Ramos (cell line): ENCODE measurements at regions not wholly inside any gene's neighbourhood (a gene's known extent, or its start where the extent isn't known, plus 50 kb on each side); places are given as distances from the start of the nearest gene placed in this dataset.
"Not testable (repeated sequence)": the region's sequence is repeated elsewhere in the genome, so short reads cannot be mapped to it uniquely, and the experiment has no call there.

ENCODE experiments used
- in situ Hi-C: fragments of 300-500 bp; cut with MboI; formaldehyde crosslinking; loops from one replicate; pipeline ENCODE4 v1.14.3; 2022; ENCODE audit warnings: low sequenced_read_pairs; ENCODE audit not compliant: unreplicated experiment

DNA sequence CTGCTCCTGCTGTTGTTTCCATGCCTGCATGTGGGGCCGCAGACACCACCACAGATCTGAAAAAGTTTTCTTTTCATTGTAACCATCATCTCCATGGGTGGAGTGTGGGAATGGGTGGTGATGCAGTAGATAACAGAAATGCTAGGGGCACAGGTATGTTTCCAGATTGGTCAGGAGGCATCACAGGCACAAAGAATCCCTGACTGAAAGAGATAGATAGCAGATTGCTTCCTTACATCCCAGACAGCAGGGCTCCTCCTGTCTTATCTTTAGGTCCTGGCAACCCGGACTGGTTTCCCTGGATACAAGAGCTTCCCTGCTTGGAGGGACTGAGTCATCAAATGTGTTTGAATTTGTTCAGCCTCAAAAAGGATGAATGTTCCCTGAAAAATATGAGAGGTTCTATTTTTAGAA is 1937.6 kb downstream of the PCDH9 start:
- in situ Hi-C loops = no loop called here

DNA sequence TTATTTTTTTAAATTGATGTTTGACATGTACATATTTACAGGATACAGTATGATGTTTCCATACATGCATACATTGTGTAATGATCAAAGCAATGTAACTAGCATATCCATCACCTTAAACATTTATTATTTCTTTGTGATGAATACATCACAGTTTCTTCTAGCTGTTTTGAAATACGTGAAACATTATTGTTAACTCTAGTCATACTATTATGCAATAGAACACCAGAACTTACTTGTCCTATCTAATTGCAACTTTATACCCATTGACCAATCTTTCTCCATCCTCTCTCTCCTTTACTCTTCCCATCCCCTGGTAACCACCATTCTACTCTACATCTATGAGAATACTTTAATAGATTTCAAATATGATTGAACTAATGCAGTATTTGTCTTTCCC is 1942.7 kb downstream of the PCDH9 start:
- in situ Hi-C loops = no loop called here

DNA sequence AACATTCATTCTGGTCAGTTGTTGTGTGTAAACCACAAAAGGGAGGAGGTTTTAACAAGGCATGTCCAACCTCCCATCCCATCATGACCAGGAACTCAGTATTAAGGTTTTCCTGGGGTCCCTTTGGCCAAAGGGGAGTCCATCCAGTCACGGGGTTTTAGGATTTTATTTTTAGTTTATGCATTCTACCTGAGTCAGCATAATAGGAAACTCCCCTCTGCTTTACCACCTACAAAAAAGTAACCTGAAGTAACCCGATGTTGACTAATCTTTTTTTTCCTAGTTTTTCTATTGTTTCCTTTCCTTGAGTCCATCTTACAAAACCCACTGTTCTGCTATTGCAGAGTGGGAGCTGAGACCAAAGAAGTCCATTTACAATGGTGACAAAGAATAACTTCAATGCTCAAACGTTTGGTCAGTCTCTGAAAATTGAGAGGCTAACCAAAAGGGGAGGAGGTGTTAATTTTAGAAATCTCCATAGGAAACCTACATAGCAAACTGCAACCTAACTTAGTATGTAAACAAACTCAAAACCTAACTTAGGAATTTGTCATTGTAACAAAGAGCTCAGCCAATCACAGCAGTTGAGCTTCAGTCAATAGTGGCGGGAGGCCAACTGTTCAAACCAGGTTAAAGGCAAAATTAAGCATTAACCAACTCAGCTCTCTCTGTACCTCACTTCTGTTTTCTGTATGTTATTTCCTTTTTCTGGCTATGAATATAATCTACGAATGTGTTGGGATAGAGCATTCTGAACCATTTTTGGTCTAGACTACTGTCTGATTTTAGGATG is 1954.1 kb downstream of the PCDH9 start:
- in situ Hi-C loops = no loop called here

DNA sequence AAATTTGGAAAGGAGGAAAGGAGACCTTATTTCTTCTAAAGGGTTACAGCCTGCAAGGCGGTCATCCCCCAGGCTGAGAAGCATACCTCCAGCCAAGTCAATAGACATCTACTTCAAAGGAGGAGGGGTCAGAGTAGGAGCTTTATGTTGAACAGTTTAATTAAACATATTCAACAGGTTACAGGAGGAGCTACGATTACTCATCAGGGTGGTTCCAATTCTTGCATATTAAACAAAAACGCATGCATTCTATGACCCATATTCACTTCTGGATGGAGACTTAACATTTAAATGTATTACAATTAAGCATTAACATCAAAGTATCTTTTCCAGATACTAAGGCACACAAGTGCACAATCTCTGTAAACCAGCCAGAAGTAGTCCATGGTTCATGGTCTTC is 1955.0 kb downstream of the PCDH9 start:
- in situ Hi-C loops = no loop called here

DNA sequence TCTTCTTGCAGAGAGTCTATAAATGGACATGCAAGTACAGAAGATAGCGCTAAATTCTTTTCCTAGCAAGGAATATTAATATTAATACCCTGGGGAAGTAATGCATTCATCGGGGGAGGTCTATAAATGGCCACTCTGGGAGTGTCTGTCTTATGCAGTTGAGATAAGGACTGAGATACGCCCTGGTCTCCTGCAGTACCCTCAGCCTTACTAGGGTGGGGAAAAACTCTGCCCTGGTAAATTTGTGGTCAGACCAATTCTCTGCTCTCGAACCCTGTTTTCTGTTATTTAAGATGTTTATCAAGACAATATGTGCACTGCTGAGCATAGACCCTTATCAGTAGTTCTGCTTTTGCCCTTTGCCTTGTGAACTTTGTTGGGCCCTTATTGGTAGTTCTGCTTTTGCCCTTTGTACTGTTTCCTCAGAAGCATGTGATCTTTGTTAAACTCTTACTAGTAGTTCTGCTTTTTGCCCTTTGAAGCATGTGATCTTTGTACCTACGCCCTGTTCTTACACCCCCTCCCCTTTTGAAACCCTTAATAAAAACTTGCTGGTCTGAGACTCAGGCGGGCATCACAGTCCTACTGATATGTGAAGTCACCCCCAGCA is 1956.2 kb downstream of the PCDH9 start:
- in situ Hi-C loops = not testable (repeated sequence)

DNA sequence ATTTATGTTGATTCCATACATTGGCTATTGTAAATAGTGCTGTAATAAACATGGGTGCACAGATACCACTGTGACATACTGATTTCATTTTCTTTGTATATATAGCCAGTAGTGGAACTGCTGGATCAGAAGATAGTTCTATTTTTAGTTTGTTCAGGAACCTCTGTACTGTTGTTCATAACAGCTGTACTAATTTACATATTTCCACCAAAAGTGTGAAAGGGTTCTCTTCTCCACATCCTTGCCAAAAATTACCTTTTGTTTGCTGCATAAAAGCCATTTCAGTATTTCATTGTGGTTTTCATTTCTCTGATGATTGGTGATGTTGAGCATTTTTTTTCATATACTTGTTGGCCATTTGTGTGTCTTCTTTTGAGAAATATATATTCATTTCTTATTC is 1962.1 kb downstream of the PCDH9 start:
- in situ Hi-C loops = no loop called here

DNA sequence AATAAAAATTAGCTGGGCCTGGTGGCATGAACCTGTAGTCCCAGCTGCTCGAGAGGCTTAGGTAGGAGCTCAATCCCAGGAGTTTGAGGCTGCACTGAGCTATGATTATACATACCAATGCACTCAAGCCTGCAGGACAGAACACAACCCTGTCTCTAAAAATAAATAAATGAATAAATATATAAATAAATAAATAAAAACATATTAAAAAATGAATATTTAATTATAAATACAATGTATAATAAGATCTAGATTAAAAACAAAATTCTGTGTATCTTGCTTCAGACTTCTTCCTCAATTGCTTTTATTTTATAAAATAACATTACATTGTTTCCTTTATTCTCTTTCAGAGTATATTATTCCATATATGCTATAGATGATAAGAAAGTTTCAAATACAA is 1964.1 kb downstream of the PCDH9 start:
- in situ Hi-C loops = no loop called here

DNA sequence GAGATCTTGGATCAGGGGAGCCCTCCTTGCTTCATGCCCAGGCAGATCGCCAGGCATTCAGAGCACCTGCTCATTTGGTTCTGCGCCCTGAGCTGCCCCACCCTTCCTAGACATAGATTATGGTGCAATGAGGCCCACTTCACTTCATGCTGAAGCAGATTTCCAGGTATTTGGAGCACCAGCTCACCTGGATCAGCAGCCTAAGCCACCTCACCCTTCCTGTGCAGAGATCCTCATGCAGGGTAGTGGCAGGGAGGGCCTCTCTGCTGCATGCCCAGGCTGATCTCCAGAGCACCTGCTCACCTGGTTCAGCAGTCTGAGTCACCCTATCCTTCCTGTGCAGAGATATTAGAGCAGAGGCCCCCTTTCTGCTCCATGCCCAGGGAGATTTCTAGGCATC is 1966.1 kb downstream of the PCDH9 start:
- in situ Hi-C loops = no loop called here

DNA sequence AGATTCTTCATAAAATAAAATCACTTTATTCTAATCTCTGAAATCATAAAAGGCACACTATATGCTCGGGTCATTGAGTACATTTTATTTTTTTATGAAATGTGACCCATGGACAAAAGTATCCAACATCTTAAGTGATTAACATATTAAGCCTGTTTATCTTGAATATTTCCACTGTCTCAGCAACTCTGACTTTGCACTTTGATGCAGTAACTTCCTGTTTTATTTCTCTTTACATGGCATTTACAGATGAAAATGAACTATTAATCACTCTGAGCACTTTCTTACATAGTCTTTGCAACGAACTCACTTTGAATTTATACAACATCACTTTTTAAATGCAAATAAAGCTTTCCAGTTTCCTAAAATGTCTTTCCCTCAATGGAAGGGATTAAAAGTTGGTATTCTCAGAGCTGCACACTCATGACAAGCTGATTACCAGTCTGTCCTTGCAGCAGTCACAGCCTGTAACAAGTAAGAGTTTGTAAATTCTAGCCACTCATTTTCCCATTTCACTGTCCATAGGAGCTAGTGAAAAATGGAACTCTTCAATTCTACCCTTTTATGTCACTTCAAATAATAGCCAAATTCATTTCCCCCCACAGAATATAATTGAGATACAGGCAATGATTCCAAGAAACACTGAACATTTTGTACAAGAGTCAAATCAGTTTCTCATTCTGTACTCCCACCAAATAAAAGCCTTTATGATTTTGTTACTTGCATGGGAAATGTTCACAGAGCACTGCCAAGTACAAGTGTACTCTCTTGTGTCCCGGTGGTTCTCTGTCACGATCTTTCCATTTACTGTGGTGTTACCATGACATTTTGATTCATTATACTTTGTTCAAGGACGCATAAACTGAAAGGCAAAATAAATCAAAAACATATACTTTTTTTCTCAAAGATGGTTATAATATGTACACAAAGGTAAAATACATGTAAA is 1968.9 kb downstream of the PCDH9 start:
- in situ Hi-C loops = no loop called here

DNA sequence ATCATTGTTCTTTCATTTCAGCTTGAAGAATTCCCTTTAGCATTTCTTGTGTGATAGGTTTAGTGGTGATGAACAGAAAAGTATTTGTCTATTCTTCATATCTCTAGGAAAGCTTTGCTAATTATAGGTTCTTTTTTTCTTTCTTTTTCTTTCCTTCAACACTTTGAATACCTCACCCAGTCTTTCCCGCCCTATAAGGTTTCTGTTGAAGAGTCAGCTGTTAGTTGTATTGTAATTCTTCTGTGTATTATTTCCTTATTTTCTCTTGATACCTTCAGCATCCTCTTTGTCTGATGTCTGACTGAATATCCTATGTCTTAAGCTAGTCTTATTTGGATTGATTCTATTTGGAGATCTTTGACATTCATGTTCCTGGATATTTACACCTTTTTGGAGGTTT is 1989.4 kb downstream of the PCDH9 start:
- in situ Hi-C loops = no loop called here

DNA sequence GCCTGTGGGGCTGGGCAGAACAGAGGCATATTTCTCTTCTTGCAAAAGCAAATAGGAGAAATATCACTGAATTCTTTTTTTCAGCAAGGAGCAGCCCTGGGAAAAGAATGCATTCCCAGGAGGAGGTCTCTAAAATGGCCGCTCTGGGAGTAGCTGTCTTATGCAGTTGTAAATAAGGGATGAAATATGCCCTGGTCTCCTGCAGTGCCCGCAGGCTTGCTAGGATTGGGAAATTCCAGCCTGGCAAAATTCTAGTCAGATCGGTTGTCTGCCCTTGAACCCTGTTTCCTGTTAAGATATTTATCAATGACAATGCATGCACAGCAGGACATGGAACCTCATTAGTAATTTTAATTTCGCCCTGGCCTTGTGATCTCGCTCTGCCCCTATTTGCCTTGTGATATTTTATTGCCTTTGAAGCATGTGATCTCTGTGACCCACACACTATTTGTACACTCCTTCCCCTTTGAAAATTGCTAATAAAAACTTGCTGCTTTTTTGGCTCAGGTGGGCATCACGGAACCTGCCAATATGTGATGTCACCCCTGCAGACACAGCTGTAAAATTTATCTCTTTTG is 1993.2 kb downstream of the PCDH9 start:
- in situ Hi-C loops = no loop called here

DNA sequence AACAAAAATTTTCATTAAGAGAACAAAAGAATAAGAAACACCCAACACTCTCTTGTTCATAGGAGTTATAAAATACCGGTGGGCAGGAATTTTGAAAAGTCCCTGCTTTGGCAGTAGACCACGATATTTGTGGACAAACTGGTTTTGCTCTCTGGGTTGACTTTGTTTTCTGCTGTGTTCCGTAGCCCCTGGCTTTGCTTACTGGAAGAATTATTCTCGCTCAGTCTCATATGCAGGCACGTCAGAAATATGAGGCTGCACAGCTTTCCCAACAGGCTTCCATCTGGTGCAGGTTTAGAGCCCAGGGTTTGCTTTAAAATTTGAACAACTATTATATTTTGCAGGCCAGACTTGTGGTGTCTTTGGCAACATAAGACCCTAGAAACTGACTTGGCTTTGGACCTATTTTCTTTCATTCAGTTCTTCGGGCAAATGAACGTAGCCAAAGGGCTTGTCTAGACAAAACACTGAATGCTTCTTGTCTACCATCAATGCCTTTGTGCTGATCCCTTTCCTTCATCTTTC is 2012.6 kb downstream of the PCDH9 start:
- in situ Hi-C loops = no loop called here

DNA sequence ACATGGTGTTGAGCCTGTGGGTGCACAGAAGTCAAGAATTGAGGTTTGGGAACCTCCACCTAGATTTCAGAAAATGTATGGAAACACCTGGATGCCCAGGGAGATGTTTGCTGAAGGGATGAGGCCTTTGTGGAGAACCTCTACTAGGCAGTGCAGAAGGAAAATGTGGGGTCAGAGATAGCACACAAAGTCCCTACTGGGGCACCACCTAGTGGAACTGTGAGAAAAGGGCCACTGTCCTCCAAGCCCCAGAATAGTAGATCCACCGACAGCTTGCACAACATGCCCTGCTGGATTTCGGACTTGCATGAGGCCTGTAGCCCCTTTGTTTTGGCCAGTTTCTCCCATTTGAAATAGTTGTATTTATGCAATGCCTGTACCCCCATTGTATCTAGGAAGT is 2027.3 kb downstream of the PCDH9 start:
- in situ Hi-C loops = not testable (repeated sequence)

DNA sequence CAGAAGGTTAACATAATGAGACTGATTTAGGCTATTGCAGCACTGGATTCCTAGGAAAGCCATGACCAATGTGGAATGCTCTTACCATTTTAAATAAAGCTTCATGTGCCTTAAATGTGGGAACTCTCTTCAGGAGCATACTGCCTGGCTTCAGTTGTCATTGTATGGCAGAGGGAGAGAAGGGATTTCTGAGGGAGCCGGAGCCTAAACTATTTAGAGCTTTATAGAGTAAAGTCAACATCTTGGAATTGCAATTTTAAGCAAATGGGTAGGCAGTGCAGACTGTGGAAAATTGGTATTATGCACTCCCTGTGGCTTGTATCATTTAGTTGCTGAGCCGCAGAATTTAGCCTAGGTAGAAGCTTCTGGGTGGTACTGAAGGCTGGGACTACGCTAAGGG is 2041.4 kb downstream of the PCDH9 start:
- in situ Hi-C loops = no loop called here

DNA sequence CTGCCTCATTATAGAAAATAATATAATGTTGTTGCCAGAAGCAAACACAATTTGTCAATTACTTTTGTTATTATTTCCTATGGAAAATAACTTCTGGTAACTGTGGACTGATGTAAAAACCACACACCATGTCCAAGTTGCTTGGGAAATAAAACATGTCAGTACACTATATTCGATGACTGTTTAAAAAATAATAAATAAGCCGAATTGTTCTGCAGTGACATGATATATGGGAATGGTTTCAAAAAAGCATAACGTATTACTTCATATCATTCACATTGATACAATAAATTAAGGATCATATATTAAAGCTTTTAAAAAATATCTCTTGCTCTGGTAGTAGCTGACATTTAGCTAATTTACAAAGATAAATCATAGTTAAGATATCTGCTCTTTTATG is 2062.1 kb downstream of the PCDH9 start:
- in situ Hi-C loops = no loop called here

DNA sequence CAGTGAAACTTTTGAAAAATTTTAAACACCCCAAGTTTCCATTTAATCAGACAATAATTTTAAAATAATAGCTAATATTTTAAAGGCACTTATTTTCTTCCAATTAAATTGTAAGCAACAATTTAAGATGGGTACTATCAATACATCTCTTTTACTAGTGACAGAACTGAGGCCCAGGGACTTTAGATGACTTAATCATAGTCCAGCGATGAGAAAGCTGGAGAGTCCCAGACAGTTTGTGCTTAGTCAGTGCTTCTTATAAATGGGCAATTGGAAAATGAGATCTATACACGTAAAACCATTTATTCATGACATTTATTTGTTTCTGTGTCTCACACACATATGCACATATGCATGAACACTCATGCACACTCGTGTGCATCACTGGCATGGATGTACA is 2063.5 kb downstream of the PCDH9 start:
- in situ Hi-C loops = no loop called here

DNA sequence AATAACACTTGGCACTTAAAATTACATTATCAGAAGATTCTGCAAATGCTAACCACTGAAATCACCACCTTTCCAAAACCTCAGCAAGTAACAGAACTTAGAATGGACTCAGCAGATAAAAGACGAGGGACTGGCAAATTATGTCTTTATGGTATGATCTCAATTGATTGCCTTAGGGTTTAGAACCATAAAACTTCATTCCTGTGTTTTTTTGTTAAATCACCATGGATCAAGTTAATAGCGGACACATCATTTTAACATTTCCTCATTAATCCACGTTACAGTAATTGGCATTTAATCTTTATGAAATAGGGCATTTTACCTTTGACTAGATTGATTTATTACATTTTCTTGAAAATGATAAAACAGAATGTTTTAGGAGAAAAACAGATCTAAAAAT is 2070.3 kb downstream of the PCDH9 start:
- in situ Hi-C loops = no loop called here

DNA sequence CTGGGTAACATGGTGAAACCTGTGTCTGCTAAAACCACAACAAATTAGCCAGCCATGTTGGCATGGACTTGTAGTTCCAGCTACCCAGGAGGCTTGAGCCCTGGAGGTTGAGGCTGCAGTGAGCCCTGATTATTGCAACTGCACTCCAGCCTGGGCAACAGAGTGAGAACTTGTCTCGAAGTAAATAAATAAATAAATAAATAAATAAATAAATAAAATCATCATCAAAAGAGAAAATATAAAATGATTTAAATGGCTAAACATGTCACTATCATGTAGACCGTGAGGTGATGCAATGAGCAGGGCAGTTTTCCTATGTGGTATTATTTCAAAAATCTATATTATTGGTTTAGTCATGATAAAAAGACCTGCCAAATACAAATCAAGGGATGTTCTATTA is 2074.3 kb downstream of the PCDH9 start:
- in situ Hi-C loops = no loop called here

DNA sequence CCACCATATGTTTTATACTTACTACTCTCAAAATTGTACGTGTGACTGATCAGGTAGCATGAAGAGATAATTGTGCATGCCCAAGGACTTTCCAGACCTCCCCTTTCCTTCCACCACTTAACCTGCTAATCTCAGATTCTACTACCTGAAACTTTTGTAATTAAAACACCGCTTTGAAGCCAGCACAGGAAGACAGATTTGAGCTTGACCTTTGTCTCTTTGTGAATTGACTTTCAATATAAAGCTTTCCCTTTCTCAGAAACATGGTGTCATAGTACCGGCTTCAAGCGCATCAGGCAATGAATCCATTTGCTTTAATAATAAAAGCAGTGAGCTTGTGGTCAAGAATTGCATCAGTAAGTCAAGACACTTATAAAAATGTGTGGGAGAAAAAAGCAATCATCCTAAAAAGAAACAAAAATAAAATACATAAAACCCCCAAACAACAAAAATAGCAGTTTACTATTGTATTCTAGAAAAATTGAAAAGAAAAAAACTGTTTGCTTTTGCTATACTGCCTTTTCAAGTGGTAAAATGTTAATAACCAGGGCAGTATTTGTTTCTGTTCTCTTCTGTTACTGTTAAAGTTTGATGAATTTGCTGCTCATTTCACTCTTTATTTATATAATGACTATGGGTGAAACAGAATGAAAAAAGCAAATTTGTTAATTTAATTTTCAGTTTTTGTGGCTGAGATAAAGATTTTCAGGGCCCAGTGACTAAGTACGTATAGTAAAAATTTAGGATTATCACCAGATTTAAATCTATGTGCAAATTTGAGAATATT is 2075.3 kb downstream of the PCDH9 start:
- in situ Hi-C loops = no loop called here

DNA sequence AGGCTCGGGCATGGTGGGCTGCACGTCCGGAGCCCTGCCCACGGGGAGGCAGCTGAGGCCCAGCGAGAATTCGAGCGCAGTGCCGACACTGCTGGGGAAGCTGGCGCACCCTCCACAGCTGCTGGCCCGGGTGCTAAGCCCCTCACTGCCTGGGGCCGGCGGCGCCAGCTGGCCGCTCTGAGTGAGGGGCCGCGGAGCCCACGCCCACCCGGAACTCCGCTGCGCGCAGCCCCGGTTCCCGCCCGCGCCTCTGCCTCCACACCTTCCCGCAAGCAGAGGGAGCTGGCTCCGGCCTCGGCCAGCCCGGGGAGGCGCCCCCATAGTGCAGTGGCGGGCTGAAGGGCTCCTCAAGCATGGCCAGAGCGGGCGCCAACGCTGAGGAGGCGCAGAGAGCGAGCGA is 2080.4 kb downstream of the PCDH9 start:
- in situ Hi-C loops = no loop called here
